ENCODE measurements at regions not wholly inside any gene's neighbourhood (a gene's known extent, or its start where the extent isn't known, plus 50 kb on each side); places are given as distances from the start of the nearest gene placed in this dataset.

GRCh38 chr9:105143136-105143430 is 101.4 kb upstream of the SLC44A1 start:
- H3K9me3 ChIP-seq: no peaks in the 10 kb centered on the region
- DNase-seq: no peak
- TF ChIP-seq CTCF (IDR thresholded peaks at IDR 0.05) (no peak), POLR2A (IDR thresholded peaks at IDR 0.05) (no peak)
- no peaks in the 10 kb centered on the region for H3K4me1 ChIP-seq
- H3K27ac ChIP-seq: no peak overlapping the region
- no peaks in the 10 kb centered on the region for H3K36me3 ChIP-seq
- intact Hi-C loops (cut with DNase I; ENCODE audit: low total_unique reads): no loop called here
- H3K4me3 ChIP-seq: no peak overlapping the region
- no peaks in the 10 kb centered on the region for H3K27me3 ChIP-seq

GRCh38 chr9:105144076-105144475 is 100.4 kb upstream of the SLC44A1 start:
- no peaks in the 10 kb centered on the region for H3K27me3 ChIP-seq
- TF ChIP-seq CTCF (IDR thresholded peaks at IDR 0.05): no peak
- no peak for TF ChIP-seq POLR2A (IDR thresholded peaks at IDR 0.05)
- H3K4me3 ChIP-seq: no peak overlapping the region
- H3K4me1 ChIP-seq: no peaks in the 10 kb centered on the region
- no peak for DNase-seq
- H3K9me3 ChIP-seq: no peaks in the 10 kb centered on the region
- intact Hi-C loops (cut with DNase I; ENCODE audit: low total_unique reads): no loop called here
- H3K36me3 ChIP-seq: no peaks in the 10 kb centered on the region
- no peak overlapping the region for H3K27ac ChIP-seq

- Histone ChIP-seq H3K4me3 (no peak overlapping the region), H3K9me3 (no peaks in the 10 kb centered on the region), H3K27me3 (no peaks in the 10 kb centered on the region), H3K27ac (no peak overlapping the region), H3K36me3 (no peaks in the 10 kb centered on the region), H3K4me1 (no peaks in the 10 kb centered on the region)
- intact Hi-C loops (cut with DNase I; ENCODE audit: low total_unique reads): no loop called here
- no peak for TF ChIP-seq CTCF (IDR thresholded peaks at IDR 0.05)
- TF ChIP-seq POLR2A (IDR thresholded peaks at IDR 0.05): no peak
- no peak for DNase-seq
Measured at GRCh38 chr9:105144841-105145240, 99.6 kb upstream of the SLC44A1 start.

- Histone ChIP-seq H3K36me3 (no peaks in the 10 kb centered on the region), H3K27ac (no peak overlapping the region), H3K4me3 (no peak overlapping the region), H3K27me3 (no peaks in the 10 kb centered on the region), H3K4me1 (no peaks in the 10 kb centered on the region), H3K9me3 (no peaks in the 10 kb centered on the region)
- intact Hi-C loops (cut with DNase I; ENCODE audit: low total_unique reads): no loop called here
- TF ChIP-seq CTCF (IDR thresholded peaks at IDR 0.05) (no peak), POLR2A (IDR thresholded peaks at IDR 0.05) (no peak)
- DNase-seq: no peak
Measured at GRCh38 chr9:105146677-105147076, 97.8 kb upstream of the SLC44A1 start.

- Histone ChIP-seq H3K4me3 (no peak overlapping the region), H3K4me1 (no peaks in the 10 kb centered on the region), H3K27me3 (no peaks in the 10 kb centered on the region), H3K9me3 (no peaks in the 10 kb centered on the region), H3K36me3 (no peaks in the 10 kb centered on the region), H3K27ac (no peak overlapping the region)
- intact Hi-C loops (cut with DNase I; ENCODE audit: low total_unique reads): no loop called here
- TF ChIP-seq CTCF (IDR thresholded peaks at IDR 0.05): no peak
- no peak for TF ChIP-seq POLR2A (IDR thresholded peaks at IDR 0.05)
- no peak for DNase-seq
Measured at GRCh38 chr9:105147110-105147871, 97.2 kb upstream of the SLC44A1 start.
